Endothelial cell of umbilical vein (primary cell): ENCODE measurements at regions not wholly inside any gene's neighbourhood (a gene's known extent, or its start where the extent isn't known, plus 50 kb on each side); places are given as distances from the start of the nearest gene placed in this dataset.

Source experiments
- BruUV-seq: library from RNA; stranded (reverse); fragments of 400-500 nt; replicated peaks from 2 replicates; lab custom pipeline; 2021; lab: Mats Ljungman, UMichigan
- CTCF ChIA-PET: fragments of 300-600, 350-600 bp; sonication (Branson Sonifier 250); formaldehyde crosslinking; loops from one replicate; lab custom pipeline; 2021; ENCODE audit warnings: antibody characterized with exemption, inconsistent platforms; lab: Charles Lee
- POLR2A ChIA-PET: fragments of 300-600, 350-600 bp; sonication (Branson Sonifier 250); formaldehyde crosslinking; loops from one replicate; lab custom pipeline; 2021; ENCODE audit warnings: antibody characterized with exemption, inconsistent platforms; lab: Charles Lee
- DNase-seq: peaks from one replicate; pipeline ENCODE4 v3.0.0-alpha.2; 2011; ENCODE audit warnings: low read depth, low spot score
- FAIRE-seq: peaks from 2 replicates; lab custom pipeline; 2011; peaks lifted over from hg19 to GRCh38; lab: Jason Lieb, UNC
- H2AFZ ChIP-seq: 2 replicates; pipeline ENCODE4 v1.6.0; 2012; ENCODE audit warnings: low read depth, low read length, control low read depth, inconsistent platforms
- H3K27ac ChIP-seq: 2 replicates; pipeline ENCODE4 v1.5.1; 2011; ENCODE audit warnings: low read depth, mild to moderate bottlenecking, control low read depth, low read length, moderate library complexity; ENCODE audit not compliant: insufficient read depth
- H3K27me3 ChIP-seq, 2 experiments: 2 replicates each; pipeline versions ENCODE4 v1.6.0 to v1.6.1; 2011; ENCODE audit warnings: low read length in 2 of 2, mixed read lengths in 1 of 2; ENCODE audit not compliant: control insufficient read depth in 2 of 2, insufficient read depth in 2 of 2
- H3K36me3 ChIP-seq, 2 experiments: 2 replicates in 1 of 2; 3 replicates in 1 of 2; pipeline ENCODE4 v1.5.1; 2011; ENCODE audit warnings: low read length in 2 of 2, mild to moderate bottlenecking in 1 of 2, moderate library complexity in 1 of 2; ENCODE audit not compliant: control insufficient read depth in 2 of 2, insufficient read depth in 2 of 2; ENCODE audit errors: extremely low read depth in 1 of 2
- H3K4me1 ChIP-seq: 3 replicates; pipeline ENCODE4 v1.5.1; 2011; ENCODE audit warnings: mild to moderate bottlenecking, low read length; ENCODE audit not compliant: control insufficient read depth, insufficient read depth; ENCODE audit errors: extremely low read depth
- H3K4me2 ChIP-seq: 2 replicates; pipeline ENCODE4 v1.6.1; 2011; ENCODE audit warnings: low read length, control low read depth, mixed read lengths; ENCODE audit not compliant: insufficient read depth
- H3K4me3 ChIP-seq, 3 experiments: fragments of 200-600 bp in 1 of 3; sonication (generic), shearing (Covaris generic) in 1 of 3; replicated peaks in 1 of 3; 2 replicates each; pipeline ENCODE4 v1.5.1; 2011 to 2016; ENCODE audit warnings: control low read depth in 3 of 3, low read length in 3 of 3, mild to moderate bottlenecking in 2 of 3, inconsistent platforms in 1 of 3, low read depth in 1 of 3, moderate library complexity in 1 of 3; ENCODE audit not compliant: insufficient read depth in 1 of 3
- H3K79me2 ChIP-seq: 2 replicates; pipeline ENCODE4 v1.6.0; 2012; ENCODE audit warnings: low read length, inconsistent platforms; ENCODE audit not compliant: control insufficient read depth, insufficient read depth
- H3K9ac ChIP-seq: replicated peaks from 2 replicates; pipeline ENCODE3; 2011; ENCODE audit warnings: low read length, control low read depth; ENCODE audit not compliant: insufficient read depth; ENCODE audit errors: extremely low read depth
- H3K9me1 ChIP-seq: replicated peaks from 3 replicates; pipeline ENCODE4 v1.6.0; 2011; ENCODE audit warnings: mild to moderate bottlenecking, low read length; ENCODE audit not compliant: control insufficient read depth, insufficient read depth; ENCODE audit errors: extremely low read depth
- H3K9me3 ChIP-seq: replicated peaks from 2 replicates; pipeline ENCODE4 v1.5.1; 2012; ENCODE audit warnings: low read length, inconsistent platforms; ENCODE audit not compliant: control insufficient read depth, insufficient read depth
- H4K20me1 ChIP-seq: replicated peaks from 2 replicates; pipeline ENCODE3; 2011; ENCODE audit warnings: mild to moderate bottlenecking, low read length; ENCODE audit not compliant: control insufficient read depth, insufficient read depth; ENCODE audit errors: extremely low read depth
- CTCF ChIP-seq, 2 donors: IDR thresholded peaks; 1 replicate in 1 of 2; 2 replicates in 1 of 2; pipeline ENCODE4 v1.5.1; 2011; ENCODE audit warnings: low read length in 2 of 2, mild to moderate bottlenecking in 2 of 2, moderate library complexity in 2 of 2, control low read depth in 1 of 2, inconsistent platforms in 1 of 2, low read depth in 1 of 2; ENCODE audit not compliant: insufficient read depth in 1 of 2; ENCODE audit errors: extremely low read depth in 1 of 2
- EZH2 ChIP-seq: IDR thresholded peaks from 2 replicates; pipeline ENCODE4 v1.6.1; 2012; ENCODE audit warnings: borderline replicate concordance, low read depth, mild to moderate bottlenecking, moderate library complexity, low read length, inconsistent platforms; ENCODE audit not compliant: severe bottlenecking
- FOS ChIP-seq: IDR thresholded peaks from 2 replicates; pipeline ENCODE4 v1.6.1; 2011; ENCODE audit warnings: mild to moderate bottlenecking, low read length, moderate library complexity, borderline replicate concordance; ENCODE audit not compliant: insufficient read depth
- GATA2 ChIP-seq: IDR thresholded peaks from 2 replicates; pipeline ENCODE4 v1.7.0; 2011; ENCODE audit warnings: low read depth, mild to moderate bottlenecking, moderate library complexity, mixed read lengths, low read length; ENCODE audit not compliant: insufficient read length, insufficient read depth
- JUN ChIP-seq: IDR thresholded peaks from 2 replicates; pipeline ENCODE4 v1.6.1; 2011; ENCODE audit warnings: borderline replicate concordance, low read depth; ENCODE audit not compliant: insufficient read length, insufficient read depth
- MAX ChIP-seq: IDR thresholded peaks from 2 replicates; pipeline ENCODE4 v1.6.1; 2011; ENCODE audit not compliant: insufficient read depth, insufficient read length
- MYC ChIP-seq: IDR thresholded peaks from one replicate; pipeline ENCODE4 v1.6.1; 2011; ENCODE audit warnings: mild to moderate bottlenecking, low read depth, low read length
- POLR2A ChIP-seq: IDR thresholded peaks from 2 replicates; pipeline ENCODE4 v1.6.1; 2012; ENCODE audit warnings: low read depth, mild to moderate bottlenecking, control low read depth, low read length
- POLR2AphosphoS5 ChIP-seq: IDR thresholded peaks from 2 replicates; pipeline ENCODE4 v1.6.1; 2012; ENCODE audit warnings: low read depth, mild to moderate bottlenecking, control low read depth, low read length, moderate library complexity; ENCODE audit not compliant: insufficient read depth
- dilution Hi-C: fragments of 300-500 bp; cut with MboI; formaldehyde crosslinking; loops from one replicate; pipeline ENCODE4 v1.15.0; 2019; ENCODE audit warnings: low sequenced_read_pairs; ENCODE audit not compliant: extremely low pct_ligation_motif_present
- intact Hi-C: fragments of 100-400 bp; cut with micrococcal nuclease; formaldehyde crosslinking; loops from one replicate; pipeline ENCODE4 v1.10.0; 2022

DNA sequence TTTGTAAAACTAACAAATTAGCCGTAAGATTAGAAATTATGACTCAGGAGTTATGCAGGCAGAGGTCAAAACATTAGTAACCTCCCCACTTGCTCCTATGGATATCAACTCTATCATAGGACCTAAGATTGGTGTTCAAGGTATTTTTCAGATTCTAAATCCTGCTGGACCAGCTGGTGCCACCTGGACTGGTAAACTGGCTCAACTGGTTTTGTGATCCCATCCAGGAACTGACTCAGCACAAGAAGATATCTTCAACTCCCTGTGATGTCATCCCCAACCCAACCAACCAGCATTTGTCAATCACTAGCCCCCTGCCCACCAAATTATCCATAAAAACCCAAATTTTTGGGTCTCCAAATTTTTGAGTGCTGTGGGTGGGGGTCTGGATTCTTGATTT is 98.1 kb upstream of the OR4E1 start:
- Histone ChIP-seq H3K9ac (no peak overlapping the region), H3K27me3 (peaks cover 3 to 23% of the 10 kb centered on the region in 2 experiments), H3K79me2 (no peaks in the 10 kb centered on the region), H3K27ac (no peak overlapping the region), H3K4me3 (no peak overlapping the region), H3K9me3 (no peaks in the 10 kb centered on the region), H3K4me1 (no peaks in the 10 kb centered on the region), H4K20me1 (no peaks in the 10 kb centered on the region), H3K4me2 (no peak overlapping the region), H2AFZ (no peak overlapping the region), H3K36me3 (no peaks in the 10 kb centered on the region), H3K9me1 (no peaks in the 10 kb centered on the region)
- TF ChIP-seq JUN (no peak), GATA2 (no peak), CTCF (IDR thresholded peaks at IDR 0.05; ENCODE audit: extremely low read depth in 1 of 2, insufficient read depth in 1 of 2, low read depth in 1 of 2, low read length in 2 of 2) (no peak), POLR2A (no peak), EZH2 (no peak), POLR2AphosphoS5 (no peak), MAX (no peak), FOS (no peak), MYC (no peak)
- FAIRE-seq (no peak), DNase-seq (no peak)
- no TSS peak for BruUV-seq
- ChIA-PET CTCF (interaction anchor here (2.5 kb wide), 1 partner anchor 23 kb away, joined by 6 read pairs; no protein-coding TSS in a partner anchor), POLR2A (no interaction called here)
- dilution Hi-C loops (no loop called here), intact Hi-C loops (no loop called here)
